ENCODE measurements at regions not wholly inside any gene's neighbourhood (a gene's known extent, or its start where the extent isn't known, plus 50 kb on each side); places are given as distances from the start of the nearest gene placed in this dataset.

DNA sequence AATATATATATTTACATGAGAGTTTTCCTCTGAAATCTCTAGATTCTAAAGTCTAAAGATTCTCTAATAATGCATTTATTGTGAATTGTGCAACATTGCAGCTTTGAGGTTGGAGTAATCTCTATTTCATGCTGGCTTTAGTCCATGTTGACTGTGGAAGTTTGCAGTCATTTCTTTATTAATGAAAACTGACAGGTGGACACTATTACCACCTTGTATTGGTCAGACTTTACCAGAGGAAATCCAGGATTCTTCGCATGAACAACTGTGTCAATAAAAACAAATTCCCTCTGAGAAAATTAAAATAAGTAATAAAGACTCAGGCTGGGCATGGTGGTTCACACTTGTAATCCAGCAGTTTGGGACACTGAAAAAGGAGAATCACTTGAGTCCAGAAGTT, 274.1 kb downstream of the SHQ1 start:
- Histone ChIP-seq H3K27ac (ENCODE audit: poor library complexity, severe bottlenecking) (no peak overlapping the region), H3K27me3 (ENCODE audit: insufficient read depth, poor library complexity, severe bottlenecking) (no peaks in the 10 kb centered on the region), H3K4me1 (ENCODE audit: insufficient read depth, poor library complexity, severe bottlenecking) (no peaks in the 10 kb centered on the region), H3K36me3 (ENCODE audit: low read depth) (no peaks in the 10 kb centered on the region), H3K4me3 (ENCODE audit: severe bottlenecking) (no peak overlapping the region), H3K9me3 (ENCODE audit: severe bottlenecking) (no peaks in the 10 kb centered on the region)
- ATAC-seq (ENCODE audit: low read depth) (no peak), DNase-seq (ENCODE audit: low spot score) (no peak)
- TF ChIP-seq, protein P1, sequence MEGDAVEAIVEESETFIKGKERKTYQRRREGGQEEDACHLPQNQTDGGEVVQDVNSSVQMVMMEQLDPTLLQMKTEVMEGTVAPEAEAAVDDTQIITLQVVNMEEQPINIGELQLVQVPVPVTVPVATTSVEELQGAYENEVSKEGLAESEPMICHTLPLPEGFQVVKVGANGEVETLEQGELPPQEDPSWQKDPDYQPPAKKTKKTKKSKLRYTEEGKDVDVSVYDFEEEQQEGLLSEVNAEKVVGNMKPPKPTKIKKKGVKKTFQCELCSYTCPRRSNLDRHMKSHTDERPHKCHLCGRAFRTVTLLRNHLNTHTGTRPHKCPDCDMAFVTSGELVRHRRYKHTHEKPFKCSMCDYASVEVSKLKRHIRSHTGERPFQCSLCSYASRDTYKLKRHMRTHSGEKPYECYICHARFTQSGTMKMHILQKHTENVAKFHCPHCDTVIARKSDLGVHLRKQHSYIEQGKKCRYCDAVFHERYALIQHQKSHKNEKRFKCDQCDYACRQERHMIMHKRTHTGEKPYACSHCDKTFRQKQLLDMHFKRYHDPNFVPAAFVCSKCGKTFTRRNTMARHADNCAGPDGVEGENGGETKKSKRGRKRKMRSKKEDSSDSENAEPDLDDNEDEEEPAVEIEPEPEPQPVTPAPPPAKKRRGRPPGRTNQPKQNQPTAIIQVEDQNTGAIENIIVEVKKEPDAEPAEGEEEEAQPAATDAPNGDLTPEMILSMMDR (IDR thresholded peaks at IDR 0.05; ENCODE audit: poor library complexity, severe bottlenecking) = no peak

DNA sequence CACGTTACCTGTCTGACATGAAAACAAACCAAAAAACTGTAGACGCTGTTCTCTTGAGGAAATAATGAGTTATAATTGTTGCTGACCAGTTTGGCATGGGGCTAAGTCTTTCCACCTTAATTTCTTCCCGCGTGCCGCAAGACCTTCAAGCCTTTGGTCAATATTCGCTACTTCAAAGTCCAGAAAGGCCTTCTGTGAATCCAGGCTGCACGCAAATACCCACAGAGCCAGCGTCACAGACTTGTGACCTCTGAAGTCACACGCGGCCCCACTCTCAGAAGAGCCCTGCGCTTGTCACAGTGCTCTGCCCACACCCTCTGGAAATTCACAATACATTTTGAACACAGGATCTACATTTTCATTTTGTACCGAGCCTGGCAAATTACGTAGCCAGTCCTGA, 275.2 kb downstream of the SHQ1 start:
- no peaks in the 10 kb centered on the region for H3K4me1 ChIP-seq (ENCODE audit: insufficient read depth, poor library complexity, severe bottlenecking)
- H3K4me3 ChIP-seq (ENCODE audit: severe bottlenecking) = no peak overlapping the region
- H3K9me3 ChIP-seq (ENCODE audit: severe bottlenecking) = no peaks in the 10 kb centered on the region
- H3K27me3 ChIP-seq (ENCODE audit: insufficient read depth, poor library complexity, severe bottlenecking) = no peaks in the 10 kb centered on the region
- TF ChIP-seq, protein P1 (IDR thresholded peaks at IDR 0.05; ENCODE audit: poor library complexity, severe bottlenecking) = no peak
- DNase-seq (ENCODE audit: low spot score) = no peak
- ATAC-seq (ENCODE audit: low read depth) = no peak
- H3K36me3 ChIP-seq (ENCODE audit: low read depth) = no peaks in the 10 kb centered on the region
- H3K27ac ChIP-seq (ENCODE audit: poor library complexity, severe bottlenecking) = no peak overlapping the region

DNA sequence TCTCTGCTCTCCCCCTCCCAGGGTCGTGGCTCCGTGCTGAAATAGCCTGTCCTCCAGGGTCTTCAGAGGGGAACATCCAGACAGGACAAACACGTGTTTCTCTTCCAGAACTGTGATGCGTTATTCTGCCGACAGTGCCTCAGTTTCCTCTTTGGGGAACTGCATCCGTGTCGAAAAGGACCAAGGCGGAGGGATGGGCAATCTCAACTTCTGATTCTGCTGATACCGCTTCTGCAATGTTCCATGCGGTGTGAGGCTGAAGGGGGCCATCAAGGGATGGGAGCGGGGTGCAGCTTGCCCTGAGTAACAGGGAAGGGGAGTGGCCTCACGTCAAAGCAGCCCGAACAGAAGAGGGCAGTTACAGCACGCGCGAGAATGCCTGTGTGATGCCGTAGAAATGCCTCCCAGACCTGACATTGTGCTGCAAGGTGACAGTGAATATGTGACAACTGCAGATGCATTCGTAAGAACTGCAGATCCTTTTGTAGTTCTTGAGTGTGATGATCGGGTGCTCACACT, 275.7 kb downstream of the SHQ1 start:
- H3K4me1 ChIP-seq (ENCODE audit: insufficient read depth, poor library complexity, severe bottlenecking) = no peaks in the 10 kb centered on the region
- H3K36me3 ChIP-seq (ENCODE audit: low read depth) = no peaks in the 10 kb centered on the region
- no peak overlapping the region for H3K4me3 ChIP-seq (ENCODE audit: severe bottlenecking)
- ATAC-seq (ENCODE audit: low read depth) = no peak
- DNase-seq (ENCODE audit: low spot score) = no peak
- H3K27me3 ChIP-seq (ENCODE audit: insufficient read depth, poor library complexity, severe bottlenecking) = no peaks in the 10 kb centered on the region
- TF ChIP-seq, protein P1 (IDR thresholded peaks at IDR 0.05; ENCODE audit: poor library complexity, severe bottlenecking) = no peak
- H3K9me3 ChIP-seq (ENCODE audit: severe bottlenecking) = no peaks in the 10 kb centered on the region
- H3K27ac ChIP-seq (ENCODE audit: poor library complexity, severe bottlenecking) = no peak overlapping the region

- H3K4me3 ChIP-seq (ENCODE audit: severe bottlenecking) = no peak overlapping the region
- no peak for ATAC-seq (ENCODE audit: low read depth)
- no peaks in the 10 kb centered on the region for H3K4me1 ChIP-seq (ENCODE audit: insufficient read depth, poor library complexity, severe bottlenecking)
Measured at GRCh38 chr3:72571638-72572114, 276.6 kb downstream of the SHQ1 start.

GRCh38 chr3:72571052-72571451, 277.2 kb downstream of the SHQ1 start:
- Histone ChIP-seq H3K9me3 (ENCODE audit: severe bottlenecking) (no peaks in the 10 kb centered on the region), H3K4me1 (ENCODE audit: insufficient read depth, poor library complexity, severe bottlenecking) (no peaks in the 10 kb centered on the region), H3K36me3 (ENCODE audit: low read depth) (no peaks in the 10 kb centered on the region), H3K27ac (ENCODE audit: poor library complexity, severe bottlenecking) (no peak overlapping the region), H3K4me3 (ENCODE audit: severe bottlenecking) (no peak overlapping the region), H3K27me3 (ENCODE audit: insufficient read depth, poor library complexity, severe bottlenecking) (no peaks in the 10 kb centered on the region)
- TF ChIP-seq, protein P1 (IDR thresholded peaks at IDR 0.05; ENCODE audit: poor library complexity, severe bottlenecking) = no peak
- ATAC-seq (ENCODE audit: low read depth) (no peak), DNase-seq (ENCODE audit: low spot score) (no peak)

More at GRCh38 chr3:72571638-72572114, 276.6 kb downstream of the SHQ1 start:
- Histone ChIP-seq H3K36me3 (ENCODE audit: low read depth) (no peaks in the 10 kb centered on the region), H3K9me3 (ENCODE audit: severe bottlenecking) (no peaks in the 10 kb centered on the region), H3K27me3 (ENCODE audit: insufficient read depth, poor library complexity, severe bottlenecking) (no peaks in the 10 kb centered on the region), H3K27ac (ENCODE audit: poor library complexity, severe bottlenecking) (no peak overlapping the region)
- DNase-seq (ENCODE audit: low spot score) = no peak
- TF ChIP-seq, protein P1 (IDR thresholded peaks at IDR 0.05; ENCODE audit: poor library complexity, severe bottlenecking) = no peak
